H9 (cell line): ENCODE measurements at regions not wholly inside any gene's neighbourhood (a gene's known extent, or its start where the extent isn't known, plus 50 kb on each side); places are given as distances from the start of the nearest gene placed in this dataset.

Source experiments
- DNase-seq: peaks from one replicate; pipeline ENCODE4 v3.0.0-alpha.2; 2017
- H2AFZ ChIP-seq: one replicate; pipeline ENCODE4 v1.6.1; 2013; ENCODE audit warnings: mild to moderate bottlenecking, low read length, control low read depth, moderate library complexity
- H2AK5ac ChIP-seq: 2 replicates; pipeline ENCODE4 v1.6.1; 2013; ENCODE audit warnings: low read length, control low read depth, mixed read lengths; ENCODE audit not compliant: insufficient read length
- H2BK120ac ChIP-seq: one replicate; pipeline ENCODE4 v1.6.1; 2013; ENCODE audit warnings: low read depth, mild to moderate bottlenecking, low read length, control low read depth, inconsistent platforms; ENCODE audit not compliant: poor library complexity, severe bottlenecking
- H2BK12ac ChIP-seq: 2 replicates; pipeline ENCODE4 v1.6.1; 2013; ENCODE audit warnings: low read length, control low read depth, mixed read lengths, low read depth; ENCODE audit not compliant: insufficient read length
- H2BK15ac ChIP-seq: 2 replicates; pipeline ENCODE4 v1.6.1; 2013; ENCODE audit warnings: low read depth, low read length, control low read depth
- H2BK20ac ChIP-seq: one replicate; pipeline ENCODE4 v1.6.1; 2013; ENCODE audit warnings: low read depth, mild to moderate bottlenecking, low read length, control low read depth, inconsistent platforms; ENCODE audit not compliant: poor library complexity, severe bottlenecking
- H2BK5ac ChIP-seq: 2 replicates; pipeline ENCODE4 v1.6.1; 2013; ENCODE audit warnings: low read length, control low read depth, mixed read lengths; ENCODE audit not compliant: insufficient read length
- H3K14ac ChIP-seq: 2 replicates; pipeline ENCODE4 v1.6.1; 2013; ENCODE audit warnings: low read length, control low read depth; ENCODE audit not compliant: insufficient read depth
- H3K18ac ChIP-seq: 2 replicates; pipeline ENCODE4 v1.6.1; 2013; ENCODE audit warnings: low read depth, mild to moderate bottlenecking, mixed read lengths, low read length, control low read depth; ENCODE audit not compliant: insufficient read length
- H3K23ac ChIP-seq: 2 replicates; pipeline ENCODE4 v1.6.1; 2013; ENCODE audit warnings: low read length, control low read depth, mixed read lengths, low read depth; ENCODE audit not compliant: insufficient read length
- H3K23me2 ChIP-seq: 2 replicates; pipeline ENCODE4 v1.6.1; 2013; ENCODE audit warnings: low read depth, mild to moderate bottlenecking, mixed read lengths, low read length, control low read depth; ENCODE audit not compliant: insufficient read length, poor library complexity, severe bottlenecking
- H3K27ac ChIP-seq: 2 replicates; pipeline ENCODE4 v1.5.1; 2013; ENCODE audit warnings: low read length, control low read depth, mixed read lengths, low read depth; ENCODE audit not compliant: insufficient read length
- H3K27me3 ChIP-seq: 2 replicates; pipeline ENCODE4 v1.6.1; 2013; ENCODE audit warnings: low read length, control low read depth, inconsistent platforms; ENCODE audit not compliant: insufficient read depth
- H3K4ac ChIP-seq: 2 replicates; pipeline ENCODE4 v1.6.1; 2013; ENCODE audit warnings: low read depth, mild to moderate bottlenecking, control low read depth, inconsistent platforms, low read length, moderate library complexity
- H3K4me1 ChIP-seq: 2 replicates; pipeline ENCODE4 v1.6.1; 2013; ENCODE audit warnings: low read length, control low read depth, inconsistent platforms; ENCODE audit not compliant: insufficient read depth
- H3K4me2 ChIP-seq: 2 replicates; pipeline ENCODE4 v1.6.1; 2013; ENCODE audit warnings: low read length, control low read depth, mixed read lengths; ENCODE audit not compliant: insufficient read length, insufficient read depth
- H3K56ac ChIP-seq: 2 replicates; pipeline ENCODE4 v1.6.1; 2013; ENCODE audit warnings: low read depth, mild to moderate bottlenecking, mixed read lengths, low read length, control low read depth; ENCODE audit not compliant: insufficient read length
- H3K79me1 ChIP-seq: 2 replicates; pipeline ENCODE4 v1.6.1; 2013; ENCODE audit warnings: low read depth, mild to moderate bottlenecking, moderate library complexity, low read length, control low read depth, inconsistent platforms; ENCODE audit not compliant: insufficient read depth, poor library complexity, severe bottlenecking
- H3K79me2 ChIP-seq: 2 replicates; pipeline ENCODE4 v1.6.1; 2013; ENCODE audit warnings: low read length, control low read depth, inconsistent platforms; ENCODE audit not compliant: insufficient read depth
- H3K9ac ChIP-seq: 2 replicates; pipeline ENCODE4 v1.6.1; 2013; ENCODE audit warnings: low read length, control low read depth, mixed read lengths; ENCODE audit not compliant: insufficient read length; ENCODE audit errors: extremely low read depth
- H3K9me3 ChIP-seq: one replicate; pipeline ENCODE4 v1.6.1; 2013; ENCODE audit warnings: low read depth, low read length, inconsistent platforms; ENCODE audit not compliant: control insufficient read depth
- H3T11ph ChIP-seq: one replicate; pipeline ENCODE4 v1.6.1; 2013; ENCODE audit warnings: mild to moderate bottlenecking, low read length, control low read depth, inconsistent platforms
- H4K20me1 ChIP-seq: one replicate; pipeline ENCODE4 v1.6.1; 2013; ENCODE audit not compliant: control insufficient read depth, insufficient read length, insufficient read depth
- H4K5ac ChIP-seq: 2 replicates; pipeline ENCODE4 v1.6.1; 2013; ENCODE audit warnings: low read depth, mild to moderate bottlenecking, mixed read lengths, low read length, control low read depth; ENCODE audit not compliant: insufficient read length
- H4K8ac ChIP-seq: replicated peaks from 2 replicates; pipeline ENCODE4 v1.6.1; 2013; ENCODE audit warnings: low read length, control low read depth, mixed read lengths, low read depth; ENCODE audit not compliant: insufficient read length
- H4K91ac ChIP-seq: 2 replicates; pipeline ENCODE4 v1.6.1; 2013; ENCODE audit warnings: low read depth, mild to moderate bottlenecking, moderate library complexity, mixed read lengths, low read length, control low read depth; ENCODE audit not compliant: insufficient read length
- H3K27ac Mint-ChIP-seq, 3 experiments: 2 replicates in 2 of 3; 3 replicates in 1 of 3; pipeline ENCODE4 v1.8.0; 2020 to 2021; ENCODE audit warnings: mixed read lengths in 3 of 3, mild to moderate bottlenecking in 1 of 3, moderate library complexity in 1 of 3
- H3K27me3 Mint-ChIP-seq: 2 replicates; pipeline ENCODE4 v1.8.0; 2021; ENCODE audit warnings: low read depth, mild to moderate bottlenecking, moderate library complexity, mixed read lengths
- H3K36me3 Mint-ChIP-seq, 3 experiments: 2 replicates in 2 of 3; 3 replicates in 1 of 3; pipeline ENCODE4 v1.8.0; 2020 to 2021; ENCODE audit warnings: low read depth in 3 of 3, mixed read lengths in 3 of 3; ENCODE audit not compliant: insufficient read depth in 1 of 3
- H3K4me1 Mint-ChIP-seq, 2 experiments: 2 replicates each; pipeline ENCODE4 v1.8.0; 2020; ENCODE audit warnings: mixed read lengths in 2 of 2
- H3K4me3 Mint-ChIP-seq, 2 experiments: 2 replicates in 1 of 2; 3 replicates in 1 of 2; pipeline ENCODE4 v1.8.0; 2020 to 2021; ENCODE audit warnings: mild to moderate bottlenecking in 2 of 2, mixed read lengths in 2 of 2, moderate library complexity in 1 of 2
- H3K9me3 Mint-ChIP-seq, 2 experiments: 2 replicates in 1 of 2; 3 replicates in 1 of 2; pipeline ENCODE4 v1.8.0; 2020; ENCODE audit warnings: mild to moderate bottlenecking in 2 of 2, mixed read lengths in 2 of 2, moderate library complexity in 1 of 2
- WGBS: extraction: QIAGEN DNeasy Blood & Tissue Kit; methylation state at CpG from one replicate; pipeline ENCODE4 v1.1.7; 2013; ENCODE audit warnings: missing lambda C conversion rate, low lambda C conversion rate, mixed read lengths; ENCODE audit not compliant: insufficient read length; ENCODE audit errors: extremely low coverage; 5-methylcytosine and 5-hydroxymethylcytosine counted together
- TF ChIP-seq, protein P1 (sequence below): fragments of 200-600 bp; sonication (generic); conservative IDR thresholded peaks from 3 replicates; pipeline ENCODE4 v1.8.0; 2021; ENCODE audit warnings: antibody characterized with exemption, mild to moderate bottlenecking

GRCh38 chr10:44640429-44640828, 255.5 kb upstream of the CXCL12 start:
- Histone ChIP-seq H4K91ac (no peak overlapping the region), H2AK5ac (no peak overlapping the region), H3K23me2 (no peaks in the 10 kb centered on the region), H3K9ac (no peak overlapping the region), H3K79me2 (no peaks in the 10 kb centered on the region), H3K4me2 (no peak overlapping the region), H2BK120ac (no peak overlapping the region), H2BK5ac (no peak overlapping the region), H3K56ac (no peak overlapping the region), H3T11ph (no peak overlapping the region), H2BK20ac (no peak overlapping the region), H3K23ac (no peak overlapping the region), H3K4ac (no peak overlapping the region), H3K4me1 (no peaks in the 10 kb centered on the region), H3K9me3 (no peaks in the 10 kb centered on the region), H4K20me1 (no peaks in the 10 kb centered on the region), H3K27me3 (no peaks in the 10 kb centered on the region), H2BK12ac (no peak overlapping the region), H2AFZ (no peak overlapping the region), H3K14ac (no peak overlapping the region), H3K18ac (no peak overlapping the region), H3K79me1 (no peaks in the 10 kb centered on the region), H2BK15ac (no peak overlapping the region), H4K5ac (no peak overlapping the region), H3K27ac (no peak overlapping the region), H4K8ac (no peak overlapping the region)
- no peaks in the 10 kb centered on the region for H3K27me3 Mint-ChIP-seq
- WGBS = no CpG with 5 or more reads among the region's 7 CpGs
- H3K4me3 Mint-ChIP-seq = no peak overlapping the region
- TF ChIP-seq, protein P1, sequence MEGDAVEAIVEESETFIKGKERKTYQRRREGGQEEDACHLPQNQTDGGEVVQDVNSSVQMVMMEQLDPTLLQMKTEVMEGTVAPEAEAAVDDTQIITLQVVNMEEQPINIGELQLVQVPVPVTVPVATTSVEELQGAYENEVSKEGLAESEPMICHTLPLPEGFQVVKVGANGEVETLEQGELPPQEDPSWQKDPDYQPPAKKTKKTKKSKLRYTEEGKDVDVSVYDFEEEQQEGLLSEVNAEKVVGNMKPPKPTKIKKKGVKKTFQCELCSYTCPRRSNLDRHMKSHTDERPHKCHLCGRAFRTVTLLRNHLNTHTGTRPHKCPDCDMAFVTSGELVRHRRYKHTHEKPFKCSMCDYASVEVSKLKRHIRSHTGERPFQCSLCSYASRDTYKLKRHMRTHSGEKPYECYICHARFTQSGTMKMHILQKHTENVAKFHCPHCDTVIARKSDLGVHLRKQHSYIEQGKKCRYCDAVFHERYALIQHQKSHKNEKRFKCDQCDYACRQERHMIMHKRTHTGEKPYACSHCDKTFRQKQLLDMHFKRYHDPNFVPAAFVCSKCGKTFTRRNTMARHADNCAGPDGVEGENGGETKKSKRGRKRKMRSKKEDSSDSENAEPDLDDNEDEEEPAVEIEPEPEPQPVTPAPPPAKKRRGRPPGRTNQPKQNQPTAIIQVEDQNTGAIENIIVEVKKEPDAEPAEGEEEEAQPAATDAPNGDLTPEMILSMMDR = no peak
- no peaks in the 10 kb centered on the region for H3K4me1 Mint-ChIP-seq
- no peak overlapping the region for H3K27ac Mint-ChIP-seq
- no peak for DNase-seq
- H3K36me3 Mint-ChIP-seq = peaks cover 0 to 17% (median 0%) of the 10 kb centered on the region in 3 experiments; a peak in 2 of 7 replicates
- H3K9me3 Mint-ChIP-seq = peaks cover 6 to 12% of the 10 kb centered on the region in 2 experiments; a peak in 3 of 5 replicates
